Epithelial cell of esophagus (primary cell): ENCODE measurements at regions not wholly inside any gene's neighbourhood (a gene's known extent, or its start where the extent isn't known, plus 50 kb on each side); places are given as distances from the start of the nearest gene placed in this dataset.

ENCODE experiments used
- DNase-seq: peaks from one replicate; pipeline ENCODE4 v3.0.0; 2010; ENCODE audit warnings: low read depth
- H3K4me3 ChIP-seq: 2 replicates; pipeline ENCODE4 v1.5.1; 2011; ENCODE audit warnings: mild to moderate bottlenecking, low read length, control low read depth
- TF ChIP-seq, protein P1 (sequence below): IDR thresholded peaks from 2 replicates; pipeline ENCODE4 v1.5.1; 2011; ENCODE audit warnings: low read depth, mild to moderate bottlenecking, low read length, control low read depth, inconsistent platforms; ENCODE audit not compliant: insufficient read depth; ENCODE audit errors: missing control alignments

GRCh38 chr10:84768132-84768531 lies 439.7 kb downstream of the CCSER2 start:
- DNase-seq: no peak
- TF ChIP-seq, protein P1, sequence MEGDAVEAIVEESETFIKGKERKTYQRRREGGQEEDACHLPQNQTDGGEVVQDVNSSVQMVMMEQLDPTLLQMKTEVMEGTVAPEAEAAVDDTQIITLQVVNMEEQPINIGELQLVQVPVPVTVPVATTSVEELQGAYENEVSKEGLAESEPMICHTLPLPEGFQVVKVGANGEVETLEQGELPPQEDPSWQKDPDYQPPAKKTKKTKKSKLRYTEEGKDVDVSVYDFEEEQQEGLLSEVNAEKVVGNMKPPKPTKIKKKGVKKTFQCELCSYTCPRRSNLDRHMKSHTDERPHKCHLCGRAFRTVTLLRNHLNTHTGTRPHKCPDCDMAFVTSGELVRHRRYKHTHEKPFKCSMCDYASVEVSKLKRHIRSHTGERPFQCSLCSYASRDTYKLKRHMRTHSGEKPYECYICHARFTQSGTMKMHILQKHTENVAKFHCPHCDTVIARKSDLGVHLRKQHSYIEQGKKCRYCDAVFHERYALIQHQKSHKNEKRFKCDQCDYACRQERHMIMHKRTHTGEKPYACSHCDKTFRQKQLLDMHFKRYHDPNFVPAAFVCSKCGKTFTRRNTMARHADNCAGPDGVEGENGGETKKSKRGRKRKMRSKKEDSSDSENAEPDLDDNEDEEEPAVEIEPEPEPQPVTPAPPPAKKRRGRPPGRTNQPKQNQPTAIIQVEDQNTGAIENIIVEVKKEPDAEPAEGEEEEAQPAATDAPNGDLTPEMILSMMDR: no peak
- H3K4me3 ChIP-seq: no peak overlapping the region

DNA sequence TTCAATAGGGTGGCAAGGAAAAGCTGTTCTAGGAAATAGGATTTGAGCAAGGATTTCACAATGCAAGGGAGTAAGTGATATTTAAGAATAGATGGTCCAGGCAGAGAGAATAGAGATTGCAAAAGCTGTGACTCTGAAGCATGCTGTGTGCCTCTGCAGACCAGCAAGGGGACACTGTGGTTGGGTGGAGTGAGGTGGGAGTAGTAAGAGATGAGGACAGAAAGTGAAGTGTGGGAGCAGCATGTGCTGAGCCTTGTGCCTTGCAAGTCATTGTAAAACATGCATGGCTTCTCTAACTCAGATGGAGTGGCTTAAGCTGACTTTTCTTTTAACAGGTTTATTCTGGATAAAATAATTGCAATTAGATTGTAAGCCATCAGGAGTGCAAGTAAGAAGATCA lies 442.4 kb downstream of the CCSER2 start:
- TF ChIP-seq, protein P1: no peak
- DNase-seq: no peak
- no peak overlapping the region for H3K4me3 ChIP-seq

DNA sequence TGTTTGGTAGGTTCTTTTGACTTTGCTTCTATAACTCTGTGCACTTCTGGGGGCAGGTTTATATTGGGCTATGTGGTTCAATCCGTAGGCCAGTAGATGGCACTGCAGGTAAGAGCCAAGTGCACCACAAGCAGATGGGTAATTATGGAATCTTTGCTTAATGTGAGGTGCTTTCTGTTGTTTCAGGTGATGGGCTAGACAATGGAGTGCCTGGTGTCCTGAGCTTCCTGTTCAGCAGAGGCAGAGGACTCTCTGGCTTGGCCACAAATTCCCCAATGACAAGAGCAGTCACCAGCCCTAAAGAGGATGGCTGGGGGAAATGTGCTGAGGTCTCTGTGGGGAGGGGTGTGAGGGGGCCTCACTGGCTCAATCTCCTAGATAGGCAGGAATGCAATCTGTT lies 455.0 kb downstream of the CCSER2 start:
- no peak overlapping the region for H3K4me3 ChIP-seq
- peak; percentile 65 for DNase-seq
- TF ChIP-seq, protein P1: peak; percentile 84

- peak; percentile 10 for DNase-seq
- TF ChIP-seq, protein P1: no peak
- no peak overlapping the region for H3K4me3 ChIP-seq
Measured at GRCh38 chr10:84783909-84784308, 455.5 kb downstream of the CCSER2 start.

- TF ChIP-seq, protein P1: no peak
- no peak for DNase-seq
Measured at GRCh38 chr10:84784749-84785148, 456.4 kb downstream of the CCSER2 start.

DNA sequence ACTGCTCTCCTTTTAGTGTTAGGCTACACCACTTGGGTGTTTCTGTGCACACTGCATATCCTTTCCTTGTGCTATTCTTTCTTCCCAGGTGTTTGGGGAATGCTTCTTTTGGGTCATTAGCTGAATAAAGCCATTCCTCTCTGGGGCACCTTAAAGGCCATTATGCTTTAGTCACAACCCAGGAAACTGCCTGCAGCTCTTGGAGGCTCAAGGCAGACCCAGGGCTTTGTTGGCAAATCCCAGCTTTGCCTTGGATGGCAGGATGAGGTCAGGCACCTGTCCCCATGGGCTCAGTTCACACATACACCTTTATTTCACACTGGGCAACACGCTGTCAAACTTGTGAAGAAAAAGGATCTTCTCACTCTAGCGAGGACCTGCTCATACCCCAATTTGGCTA lies 460.6 kb downstream of the CCSER2 start:
- DNase-seq: no peak
- no peak overlapping the region for H3K4me3 ChIP-seq
- TF ChIP-seq, protein P1: no peak

More at GRCh38 chr10:84784749-84785148, 456.4 kb downstream of the CCSER2 start:
- no peak overlapping the region for H3K4me3 ChIP-seq

DNA sequence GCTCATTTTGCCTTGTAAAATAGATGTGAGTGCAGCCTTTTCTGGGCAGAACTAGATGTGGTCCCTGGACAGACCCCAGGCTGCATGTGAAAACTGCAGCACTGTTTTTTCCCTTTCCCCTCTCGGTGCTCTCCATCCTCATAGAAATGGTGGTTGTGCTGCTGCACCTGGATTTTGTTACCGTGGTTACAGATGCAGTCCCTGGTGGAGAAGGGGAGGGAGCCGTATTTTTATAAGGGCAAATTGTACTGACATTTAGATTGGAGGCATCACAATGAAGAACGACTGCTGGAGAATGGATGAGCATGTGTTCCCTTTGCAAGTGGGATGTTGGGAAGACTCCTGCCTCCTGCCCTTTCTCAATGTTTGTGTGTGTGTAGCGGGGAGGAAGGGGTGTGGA lies 469.9 kb downstream of the CCSER2 start:
- no peak for DNase-seq
- no peak overlapping the region for H3K4me3 ChIP-seq
- TF ChIP-seq, protein P1: no peak
